GM12875 (cell line): ENCODE measurements at regions not wholly inside any gene's neighbourhood (a gene's known extent, or its start where the extent isn't known, plus 50 kb on each side); places are given as distances from the start of the nearest gene placed in this dataset.

Experiments
- H3K4me3 ChIP-seq: one replicate; pipeline ENCODE4 v1.5.1; 2011; ENCODE audit warnings: low read depth, low read length, control low read depth
- TF ChIP-seq, protein P1 (sequence below): IDR thresholded peaks from 2 replicates; pipeline ENCODE4 v1.5.1; 2011; ENCODE audit warnings: low read depth, mild to moderate bottlenecking, control low read depth, inconsistent platforms, low read length, moderate library complexity, borderline replicate concordance; ENCODE audit not compliant: insufficient read depth

DNA sequence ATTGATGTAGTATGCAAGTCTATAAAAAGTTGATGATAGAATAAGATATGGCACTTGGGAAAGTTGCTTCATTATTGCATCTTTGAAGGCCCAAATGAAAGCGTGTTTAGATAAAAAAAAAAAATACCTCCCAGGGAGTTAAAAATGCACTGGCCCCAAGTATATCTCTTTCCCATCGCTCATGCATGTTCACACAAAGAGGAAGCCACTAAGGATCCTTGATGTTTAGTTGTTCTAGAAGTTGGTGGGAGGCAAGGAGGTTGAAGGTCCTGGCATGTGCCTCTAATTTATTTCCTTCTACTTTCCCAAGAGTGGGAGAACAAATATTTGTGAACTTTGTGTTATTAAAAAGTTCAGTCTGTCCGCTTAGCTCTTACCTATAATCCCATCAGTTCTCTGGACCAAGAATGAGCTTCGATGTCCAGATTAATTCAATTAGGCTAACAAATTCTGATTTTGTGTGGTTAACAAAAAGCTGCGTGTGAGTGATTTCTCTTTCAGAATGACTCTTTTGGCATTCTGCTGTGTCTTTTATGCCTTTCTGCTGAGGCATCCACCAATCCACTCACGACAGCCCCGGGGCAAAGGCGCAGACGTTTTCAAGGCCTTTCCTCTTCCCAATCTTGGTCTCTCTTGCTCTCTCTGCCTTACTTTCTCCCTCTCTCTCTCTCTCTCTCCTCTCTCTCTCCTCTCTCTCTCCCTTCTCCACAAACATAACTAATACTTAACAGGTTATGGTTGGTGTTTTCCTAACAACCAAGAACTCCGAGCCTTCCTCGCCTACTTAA, 135.1 kb upstream of the ERCC6L2 start:
- TF ChIP-seq, protein P1, sequence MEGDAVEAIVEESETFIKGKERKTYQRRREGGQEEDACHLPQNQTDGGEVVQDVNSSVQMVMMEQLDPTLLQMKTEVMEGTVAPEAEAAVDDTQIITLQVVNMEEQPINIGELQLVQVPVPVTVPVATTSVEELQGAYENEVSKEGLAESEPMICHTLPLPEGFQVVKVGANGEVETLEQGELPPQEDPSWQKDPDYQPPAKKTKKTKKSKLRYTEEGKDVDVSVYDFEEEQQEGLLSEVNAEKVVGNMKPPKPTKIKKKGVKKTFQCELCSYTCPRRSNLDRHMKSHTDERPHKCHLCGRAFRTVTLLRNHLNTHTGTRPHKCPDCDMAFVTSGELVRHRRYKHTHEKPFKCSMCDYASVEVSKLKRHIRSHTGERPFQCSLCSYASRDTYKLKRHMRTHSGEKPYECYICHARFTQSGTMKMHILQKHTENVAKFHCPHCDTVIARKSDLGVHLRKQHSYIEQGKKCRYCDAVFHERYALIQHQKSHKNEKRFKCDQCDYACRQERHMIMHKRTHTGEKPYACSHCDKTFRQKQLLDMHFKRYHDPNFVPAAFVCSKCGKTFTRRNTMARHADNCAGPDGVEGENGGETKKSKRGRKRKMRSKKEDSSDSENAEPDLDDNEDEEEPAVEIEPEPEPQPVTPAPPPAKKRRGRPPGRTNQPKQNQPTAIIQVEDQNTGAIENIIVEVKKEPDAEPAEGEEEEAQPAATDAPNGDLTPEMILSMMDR = no peak
- H3K4me3 ChIP-seq = no peak overlapping the region

DNA sequence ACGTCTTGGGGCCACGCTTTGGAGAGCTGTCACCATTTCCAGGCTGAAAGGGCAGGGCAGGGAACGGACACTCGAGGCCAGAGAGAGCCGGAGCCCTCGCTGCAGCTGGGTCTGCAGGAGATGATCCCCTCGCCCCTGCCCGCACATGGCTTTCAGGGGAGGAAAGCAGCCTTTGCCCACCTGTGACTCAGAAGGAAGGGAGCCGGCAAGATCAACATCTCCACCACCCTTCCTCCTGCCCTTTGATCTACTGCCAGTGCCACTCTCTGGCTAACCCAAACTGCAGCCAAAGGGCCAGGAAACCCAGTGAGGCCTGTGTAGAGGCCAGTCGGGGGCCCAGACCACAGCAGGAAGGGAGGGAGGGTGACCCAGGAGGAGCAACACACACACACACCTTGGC, 137.1 kb upstream of the ERCC6L2 start:
- H3K4me3 ChIP-seq = no peak overlapping the region
- TF ChIP-seq, protein P1 = no peak

DNA sequence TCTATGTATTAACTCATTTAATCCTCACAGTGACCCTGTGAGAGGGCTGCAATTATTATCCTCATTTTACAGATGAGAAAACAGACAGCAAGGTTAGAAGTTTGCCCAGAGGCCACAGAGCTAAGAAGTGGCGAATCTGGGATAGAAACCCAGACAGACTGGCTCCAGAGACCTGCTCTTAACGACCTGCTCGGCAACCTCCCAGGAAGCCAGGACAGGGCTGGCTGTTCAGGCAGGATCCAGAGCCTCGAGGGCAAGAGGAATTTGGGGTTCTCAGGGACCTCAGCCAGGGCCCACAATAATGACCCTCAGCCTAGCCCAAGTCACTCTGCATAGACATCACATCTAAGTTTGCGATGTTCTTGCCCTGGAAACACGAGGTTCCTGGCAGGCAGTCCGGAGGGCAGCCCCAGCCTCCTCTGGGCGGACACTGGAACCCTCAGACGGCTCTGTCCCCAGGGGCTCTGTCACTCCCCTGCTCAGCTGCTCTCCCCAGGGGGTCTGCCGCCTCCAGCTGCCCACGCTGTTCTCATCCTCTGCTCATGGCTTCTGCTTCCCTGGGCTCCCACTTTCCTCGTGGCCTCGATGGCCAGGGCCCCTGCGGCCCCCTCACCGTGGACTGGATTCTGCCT, 138.5 kb upstream of the ERCC6L2 start:
- TF ChIP-seq, protein P1 = no peak
- no peak overlapping the region for H3K4me3 ChIP-seq

DNA sequence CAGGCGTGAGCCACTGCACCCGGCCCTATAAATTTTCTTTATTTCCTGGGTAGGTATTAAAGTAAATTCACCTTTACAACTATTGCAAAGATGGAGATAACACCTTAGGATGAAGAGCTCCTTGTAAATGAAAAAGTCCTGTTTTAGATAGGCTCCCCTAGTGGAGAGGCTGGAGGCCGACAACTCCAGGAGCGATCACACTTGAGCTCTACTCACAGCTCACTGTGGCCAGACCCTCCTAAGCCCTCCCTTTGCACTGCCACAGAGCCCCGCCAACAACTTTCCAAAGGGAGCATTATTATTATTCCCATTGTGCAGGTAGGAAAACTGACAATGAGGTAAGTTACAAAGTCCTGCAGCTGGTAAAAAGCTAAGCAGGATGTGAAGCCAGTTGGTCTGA, 139.1 kb upstream of the ERCC6L2 start:
- no peak overlapping the region for H3K4me3 ChIP-seq
- TF ChIP-seq, protein P1 = peak; percentile 57; the same call in 1 of the 2 replicates

DNA sequence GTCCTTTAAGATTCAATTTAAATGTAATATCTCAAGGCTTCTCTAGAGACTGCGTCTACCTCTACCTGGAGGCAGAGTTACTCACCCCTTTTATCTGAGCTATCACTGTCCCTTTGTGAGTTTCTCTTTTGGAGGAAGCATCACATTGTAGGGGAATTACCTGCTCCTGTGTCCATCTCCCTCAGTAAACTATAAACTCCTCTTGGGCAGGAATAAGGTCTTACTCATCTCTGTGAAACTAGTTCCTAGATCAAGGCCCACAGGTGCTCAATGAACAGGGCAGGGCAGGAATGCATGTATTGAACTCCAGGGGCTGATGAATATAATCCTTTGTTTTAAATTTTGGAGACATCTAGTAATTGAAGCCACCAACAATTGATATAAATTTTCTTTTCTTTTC, 139.8 kb upstream of the ERCC6L2 start:
- TF ChIP-seq, protein P1 = no peak
- H3K4me3 ChIP-seq = no peak overlapping the region

DNA sequence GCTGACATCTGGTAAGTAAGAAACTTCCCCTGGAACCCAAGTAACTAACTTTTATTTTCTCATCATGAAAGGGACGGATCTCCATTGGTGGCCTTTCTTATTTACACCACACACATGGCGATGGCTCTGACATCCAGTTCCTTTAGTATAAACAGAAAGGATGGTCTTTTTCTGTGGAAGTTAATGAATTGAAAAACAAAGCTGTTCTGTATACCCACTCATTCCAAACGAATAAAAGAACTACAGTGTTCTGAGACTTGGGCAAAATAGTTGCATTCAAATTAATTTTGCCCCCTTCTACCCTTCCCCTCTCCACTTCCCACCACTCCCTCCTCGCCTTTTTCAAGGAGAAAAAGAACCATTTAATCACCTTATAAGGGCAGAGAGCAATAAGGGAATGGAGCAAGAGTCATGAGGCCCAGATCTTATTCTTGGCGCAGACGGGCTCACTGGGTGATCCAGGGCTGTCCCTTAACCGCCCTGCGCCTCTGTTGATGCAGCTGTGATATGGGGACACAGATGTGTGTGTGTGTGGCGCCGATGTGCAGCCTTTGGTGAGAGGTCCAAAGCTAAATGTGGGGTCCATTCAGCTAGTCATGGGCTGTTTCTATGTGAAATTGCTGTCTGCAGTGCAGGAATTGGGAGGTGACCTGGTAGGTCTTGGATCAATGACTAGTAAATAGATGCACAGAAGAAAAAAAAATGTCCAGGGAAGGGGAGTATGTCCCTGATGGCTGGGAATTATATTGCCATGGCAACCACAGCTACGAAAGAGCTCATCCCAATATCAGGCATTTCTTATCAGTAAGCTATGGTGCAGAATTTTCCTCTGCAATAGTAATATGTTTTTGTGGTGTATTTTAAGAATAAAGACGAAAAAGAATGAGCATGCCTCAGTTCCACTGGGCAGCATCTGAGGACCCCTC, 141.5 kb upstream of the ERCC6L2 start:
- H3K4me3 ChIP-seq = no peak overlapping the region
- TF ChIP-seq, protein P1 = no peak
